Adrenal gland (tissue), 9 donors: ENCODE measurements at regions not wholly inside any gene's neighbourhood (a gene's known extent, or its start where the extent isn't known, plus 50 kb on each side); places are given as distances from the start of the nearest gene placed in this dataset.

Experiments
- DNase-seq, 7 donors: peaks; one replicate each; pipeline ENCODE4 v3.0.0-alpha.2; 2019 to 2020
- H3K27ac ChIP-seq, 5 donors: fragments of 200-600 bp; sonication (generic) in 4 of 5; 1 replicate in 3 of 5; 2 replicates in 2 of 5; pipeline versions ENCODE4 v1.5.1 to v1.8.0; 2016 to 2020; ENCODE audit warnings: mild to moderate bottlenecking in 1 of 5
- H3K27me3 ChIP-seq: fragments of 200-600 bp; 2 replicates; pipeline ENCODE4 v1.8.0; 2021
- H3K36me3 ChIP-seq, 2 donors: fragments of 200-600 bp; replicated peaks in 1 of 2; 1 replicate in 1 of 2; 2 replicates in 1 of 2; pipeline versions ENCODE4 v1.5.1 to v1.8.0; 2018 to 2022
- H3K4me1 ChIP-seq, 2 donors: fragments of 200-600 bp; replicated peaks in 1 of 2; 1 replicate in 1 of 2; 2 replicates in 1 of 2; pipeline versions ENCODE4 v1.5.1 to v1.8.0; 2018 to 2021
- H3K4me3 ChIP-seq, 4 donors: fragments of 200-600 bp; sonication (generic) in 3 of 4; one replicate each; pipeline ENCODE4 v1.5.1; 2016 to 2018
- H3K9me3 ChIP-seq, 3 donors: fragments of 200-600 bp; sonication (generic) in 1 of 3; replicated peaks in 1 of 3; 1 replicate in 2 of 3; 2 replicates in 1 of 3; pipeline versions ENCODE4 v1.5.1 to v1.8.0; 2016 to 2021
- CTCF ChIP-seq, 6 experiments: fragments of 450-650 bp in 4 of 6; fragments of 200-600 bp in 2 of 6; sonication (generic) in 1 of 6; IDR thresholded peaks; 1 replicate in 5 of 6; 2 replicates in 1 of 6; pipeline versions ENCODE4 v1.5.1 to v1.8.0; 2016 to 2021; ENCODE audit warnings: antibody characterized with exemption in 6 of 6, mild to moderate bottlenecking in 2 of 6, moderate library complexity in 1 of 6
- POLR2A ChIP-seq, 2 donors: fragments of 450-650 bp; IDR thresholded peaks; one replicate each; pipeline ENCODE4 v1.6.1; 2017; ENCODE audit warnings: antibody characterized with exemption in 2 of 2, mild to moderate bottlenecking in 2 of 2, moderate library complexity in 1 of 2
- WGBS, 4 donors: extraction: QIAGEN DNeasy Blood & Tissue Kit in 2 of 4; methylation state at CpG; one replicate each; pipeline versions ENCODE4 v1.1.5 to v1.1.7; 2013 to 2017; 5-methylcytosine and 5-hydroxymethylcytosine counted together
- intact Hi-C, 2 donors: fragments of 100-400 bp; cut with DNase I; formaldehyde crosslinking; loops; one replicate each; pipeline versions ENCODE4 v1.14.1 to v1.15.0; 2022 to 2023
- donor health status: healthy with polysubstance abuse.
- donor health status: Bipolar disorder and iron deficiency.
- donor health status: DM: yes; HTN: yes; CAD: no.
- donor health status: DM: no; HTN: no; CAD: no.
- donor health status: DM: no; HTN: no; CAD: no.

DNA sequence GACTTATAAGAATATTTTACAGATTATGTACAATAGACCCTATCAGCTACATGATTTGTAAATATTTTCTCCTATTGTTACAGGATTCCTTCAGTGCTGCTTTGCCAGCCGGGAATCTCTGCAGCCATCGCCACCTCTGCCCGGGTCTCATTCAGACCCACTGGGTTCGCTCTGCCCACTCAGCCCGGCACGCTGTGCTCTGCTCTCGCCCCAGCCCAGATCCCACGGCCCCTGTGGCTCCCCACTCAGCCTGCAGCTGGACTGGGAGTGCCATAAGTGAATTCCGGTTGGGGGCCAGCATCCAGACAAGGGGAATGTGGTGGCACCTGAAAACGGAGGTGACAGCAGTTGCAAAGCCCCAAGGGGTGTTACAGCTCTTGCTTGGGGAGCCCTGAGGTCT lies 71.8 kb downstream of the NPAP1 start:
- Histone ChIP-seq H3K9me3 (no peaks in the 10 kb centered on the region), H3K4me3 (no peak overlapping the region), H3K4me1 (no peaks in the 10 kb centered on the region), H3K36me3 (no peaks in the 10 kb centered on the region), H3K27me3 (no peaks in the 10 kb centered on the region), H3K27ac (no peak overlapping the region)
- TF ChIP-seq POLR2A (IDR thresholded peaks at IDR 0.05), result no peak
- no peak for TF ChIP-seq CTCF (IDR thresholded peaks at IDR 0.05)
- WGBS, 4 donors, result 74 to 83% (median 80%) methylated on average over 9 to 10 of the region's 10 CpGs
- intact Hi-C loops, result no loop called here
- DNase-seq, result no peak

- H3K9me3 ChIP-seq, result no peaks in the 10 kb centered on the region
- intact Hi-C loops, result no loop called here
- TF ChIP-seq POLR2A (IDR thresholded peaks at IDR 0.05) (no peak), CTCF (IDR thresholded peaks at IDR 0.05) (no peak)
These were observed 73.4 kb downstream of the NPAP1 start for GRCh38 chr15:24748812-24749439.

DNA sequence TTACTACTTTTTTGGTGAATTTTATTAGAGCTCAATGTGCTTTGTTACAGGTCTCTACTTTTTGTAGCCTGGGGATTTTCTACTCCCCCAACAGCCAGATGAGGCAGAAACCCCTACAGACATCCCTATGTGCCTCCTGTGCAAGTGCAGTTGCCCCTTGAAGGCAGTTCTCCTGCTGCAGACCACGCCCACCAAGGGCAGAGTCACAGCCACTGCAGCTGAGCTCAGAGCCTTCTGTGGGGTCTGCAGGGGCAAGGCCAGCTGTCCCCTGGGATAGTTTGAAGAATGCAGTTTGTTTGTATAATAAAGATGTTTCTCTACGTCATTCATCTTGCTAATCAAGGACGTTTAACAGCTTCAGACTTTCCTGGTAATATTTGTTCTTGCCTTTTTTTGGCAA lies 76.8 kb downstream of the NPAP1 start:
- no peaks in the 10 kb centered on the region for H3K27me3 ChIP-seq
- 30 to 43% (median 32%) methylated on average over 3 of the region's 3 CpGs for WGBS, 4 donors
- H3K9me3 ChIP-seq, result no peaks in the 10 kb centered on the region
- H3K36me3 ChIP-seq, result no peaks in the 10 kb centered on the region
- no peak for TF ChIP-seq CTCF (IDR thresholded peaks at IDR 0.05)
- TF ChIP-seq POLR2A (IDR thresholded peaks at IDR 0.05), result no peak
- no peak overlapping the region for H3K4me3 ChIP-seq
- intact Hi-C loops, result no loop called here
- no peak overlapping the region for H3K27ac ChIP-seq
- no peaks in the 10 kb centered on the region for H3K4me1 ChIP-seq
- DNase-seq, result no peak

More at GRCh38 chr15:24748812-24749439, 73.4 kb downstream of the NPAP1 start:
- H3K4me3 ChIP-seq, result no peak overlapping the region
- no peak for DNase-seq
- WGBS, 4 donors, result 74 to 100% (median 86%) methylated on average over 1 to 4 of the region's 4 CpGs
- no peaks in the 10 kb centered on the region for H3K4me1 ChIP-seq
- no peaks in the 10 kb centered on the region for H3K36me3 ChIP-seq
- no peak overlapping the region for H3K27ac ChIP-seq
- H3K27me3 ChIP-seq, result no peaks in the 10 kb centered on the region

- DNase-seq, result no peak
- no peak for TF ChIP-seq CTCF (IDR thresholded peaks at IDR 0.05)
- TF ChIP-seq POLR2A (IDR thresholded peaks at IDR 0.05), result no peak
- Histone ChIP-seq H3K36me3 (no peaks in the 10 kb centered on the region), H3K27me3 (no peaks in the 10 kb centered on the region), H3K4me3 (no peak overlapping the region), H3K9me3 (no peaks in the 10 kb centered on the region), H3K4me1 (no peaks in the 10 kb centered on the region), H3K27ac (no peak overlapping the region)
- 76 to 86% (median 85%) methylated on average over 5 of the region's 5 CpGs for WGBS, 4 donors
- intact Hi-C loops, result no loop called here
These were observed 80.5 kb downstream of the NPAP1 start for GRCh38 chr15:24756101-24756500.
